Adipocyte (in vitro differentiated cells): ENCODE measurements at regions not wholly inside any gene's neighbourhood (a gene's known extent, or its start where the extent isn't known, plus 50 kb on each side); places are given as distances from the start of the nearest gene placed in this dataset.

ENCODE experiments used
- DNase-seq: peaks from one replicate; pipeline ENCODE4 v3.0.0-alpha.2; 2015; ENCODE audit warnings: low read depth
- H3K27me3 ChIP-seq: replicated peaks from 2 replicates; pipeline ENCODE4 v1.7.0; 2013; ENCODE audit warnings: mild to moderate bottlenecking, low read length, moderate library complexity; ENCODE audit not compliant: control insufficient read depth, insufficient read depth
- H3K36me3 ChIP-seq: 2 replicates; pipeline ENCODE4 v1.7.0; 2013; ENCODE audit warnings: low read length, mild to moderate bottlenecking, moderate library complexity; ENCODE audit not compliant: control insufficient read depth, insufficient read depth, severe bottlenecking
- H3K4me1 ChIP-seq: 2 replicates; pipeline ENCODE4 v1.7.0; 2013; ENCODE audit warnings: mild to moderate bottlenecking, low read length, moderate library complexity; ENCODE audit not compliant: control insufficient read depth, insufficient read depth
- H3K4me3 ChIP-seq: 2 replicates; pipeline ENCODE4 v1.7.0; 2013; ENCODE audit warnings: mild to moderate bottlenecking, low read length, moderate library complexity
- H3K9ac ChIP-seq: 2 replicates; pipeline ENCODE4 v1.7.0; 2013; ENCODE audit warnings: mild to moderate bottlenecking, low read length, moderate library complexity
- H3K9me3 ChIP-seq: 2 replicates; pipeline ENCODE4 v1.7.0; 2013; ENCODE audit warnings: mild to moderate bottlenecking, low read length, moderate library complexity; ENCODE audit not compliant: control insufficient read depth

GRCh38 chr3:117149584-117149983 lies 440.0 kb downstream of the TUSC7 start:
- H3K9ac ChIP-seq, result no peak overlapping the region
- H3K4me3 ChIP-seq, result no peak overlapping the region
- H3K27me3 ChIP-seq, result no peaks in the 10 kb centered on the region
- no peak for DNase-seq
- H3K9me3 ChIP-seq, result no peaks in the 10 kb centered on the region
- H3K36me3 ChIP-seq, result no peaks in the 10 kb centered on the region
- H3K4me1 ChIP-seq, result peaks cover 29% of the 10 kb centered on the region

GRCh38 chr3:117150628-117151027 lies 441.0 kb downstream of the TUSC7 start:
- Histone ChIP-seq H3K9me3 (no peaks in the 10 kb centered on the region), H3K9ac (no peak overlapping the region), H3K27me3 (no peaks in the 10 kb centered on the region), H3K4me3 (peak overlapping the region; percentile 7), H3K36me3 (no peaks in the 10 kb centered on the region), H3K4me1 (peaks cover 19% of the 10 kb centered on the region)
- DNase-seq, result peak; percentile 44

GRCh38 chr3:117160176-117160575 lies 450.6 kb downstream of the TUSC7 start:
- no peak for DNase-seq
- Histone ChIP-seq H3K9me3 (no peaks in the 10 kb centered on the region), H3K36me3 (no peaks in the 10 kb centered on the region), H3K9ac (no peak overlapping the region), H3K4me3 (no peak overlapping the region), H3K4me1 (no peaks in the 10 kb centered on the region), H3K27me3 (no peaks in the 10 kb centered on the region)

- no peak for DNase-seq
- no peaks in the 10 kb centered on the region for H3K4me1 ChIP-seq
- H3K9me3 ChIP-seq, result no peaks in the 10 kb centered on the region
- H3K9ac ChIP-seq, result no peak overlapping the region
- no peak overlapping the region for H3K4me3 ChIP-seq
- no peaks in the 10 kb centered on the region for H3K36me3 ChIP-seq
- no peaks in the 10 kb centered on the region for H3K27me3 ChIP-seq
These were observed 452.2 kb downstream of the TUSC7 start for GRCh38 chr3:117161816-117162215.

- H3K9me3 ChIP-seq, result no peaks in the 10 kb centered on the region
- no peak for DNase-seq
- H3K27me3 ChIP-seq, result no peaks in the 10 kb centered on the region
- no peak overlapping the region for H3K4me3 ChIP-seq
- H3K4me1 ChIP-seq, result no peaks in the 10 kb centered on the region
- H3K36me3 ChIP-seq, result no peaks in the 10 kb centered on the region
- no peak overlapping the region for H3K9ac ChIP-seq
These were observed 455.6 kb downstream of the TUSC7 start for GRCh38 chr3:117165176-117165575.

- H3K36me3 ChIP-seq, result no peaks in the 10 kb centered on the region
- no peak overlapping the region for H3K4me3 ChIP-seq
- no peaks in the 10 kb centered on the region for H3K4me1 ChIP-seq
- no peaks in the 10 kb centered on the region for H3K9me3 ChIP-seq
- H3K27me3 ChIP-seq, result no peaks in the 10 kb centered on the region
- peak; percentile 15 for DNase-seq
- no peak overlapping the region for H3K9ac ChIP-seq
These were observed 456.0 kb downstream of the TUSC7 start for GRCh38 chr3:117165601-117166051.

- no peak overlapping the region for H3K4me3 ChIP-seq
- no peaks in the 10 kb centered on the region for H3K27me3 ChIP-seq
- DNase-seq, result no peak
- no peaks in the 10 kb centered on the region for H3K4me1 ChIP-seq
- H3K9ac ChIP-seq, result no peak overlapping the region
- H3K9me3 ChIP-seq, result no peaks in the 10 kb centered on the region
- no peaks in the 10 kb centered on the region for H3K36me3 ChIP-seq
These were observed 459.3 kb downstream of the TUSC7 start for GRCh38 chr3:117168896-117169295.

GRCh38 chr3:117170094-117170493 lies 460.5 kb downstream of the TUSC7 start:
- Histone ChIP-seq H3K4me1 (no peaks in the 10 kb centered on the region), H3K9ac (no peak overlapping the region), H3K27me3 (no peaks in the 10 kb centered on the region), H3K9me3 (no peaks in the 10 kb centered on the region), H3K4me3 (no peak overlapping the region), H3K36me3 (no peaks in the 10 kb centered on the region)
- no peak for DNase-seq

- Histone ChIP-seq H3K9me3 (no peaks in the 10 kb centered on the region), H3K9ac (no peak overlapping the region), H3K36me3 (no peaks in the 10 kb centered on the region), H3K4me3 (no peak overlapping the region), H3K4me1 (no peaks in the 10 kb centered on the region), H3K27me3 (no peaks in the 10 kb centered on the region)
- DNase-seq, result no peak
These were observed 461.5 kb downstream of the TUSC7 start for GRCh38 chr3:117171124-117171523.

- no peaks in the 10 kb centered on the region for H3K27me3 ChIP-seq
- no peaks in the 10 kb centered on the region for H3K9me3 ChIP-seq
- no peak for DNase-seq
- no peaks in the 10 kb centered on the region for H3K4me1 ChIP-seq
- no peak overlapping the region for H3K4me3 ChIP-seq
- no peak overlapping the region for H3K9ac ChIP-seq
- no peaks in the 10 kb centered on the region for H3K36me3 ChIP-seq
These were observed 462.8 kb downstream of the TUSC7 start for GRCh38 chr3:117172426-117172825.

- Histone ChIP-seq H3K9ac (no peak overlapping the region), H3K4me1 (peaks cover 9% of the 10 kb centered on the region), H3K4me3 (no peak overlapping the region)
These were observed 471.6 kb downstream of the TUSC7 start for GRCh38 chr3:117181222-117181621.

GRCh38 chr3:117184574-117184973 lies 475.0 kb downstream of the TUSC7 start:
- H3K9ac ChIP-seq, result no peak overlapping the region
- H3K36me3 ChIP-seq, result no peaks in the 10 kb centered on the region
- peak; percentile 52 for DNase-seq
- no peaks in the 10 kb centered on the region for H3K27me3 ChIP-seq
- H3K9me3 ChIP-seq, result no peaks in the 10 kb centered on the region
- H3K4me1 ChIP-seq, result peaks cover 9% of the 10 kb centered on the region
- H3K4me3 ChIP-seq, result no peak overlapping the region

More at GRCh38 chr3:117181222-117181621, 471.6 kb downstream of the TUSC7 start:
- no peaks in the 10 kb centered on the region for H3K9me3 ChIP-seq
- no peaks in the 10 kb centered on the region for H3K27me3 ChIP-seq
- H3K36me3 ChIP-seq, result no peaks in the 10 kb centered on the region
- DNase-seq, result no peak
